K562 (cell line): ENCODE measurements at regions not wholly inside any gene's neighbourhood (a gene's known extent, or its start where the extent isn't known, plus 50 kb on each side); places are given as distances from the start of the nearest gene placed in this dataset.

ENCODE experiments used
- ATAC-seq: fragments of 200-7000 bp; cut with Tn5 transposase; 3 replicates; pipeline ENCODE4 v1.9.1; 2020; ENCODE audit warnings: moderate library complexity
- BruUV-seq: library from RNA; stranded (reverse); fragments of 400-500 nt; replicated peaks from 2 replicates; lab custom pipeline; 2021; lab: Mats Ljungman, UMichigan
- CTCF ChIA-PET: fragments of 300-600 bp; formaldehyde crosslinking; extraction: SDS; loops from one replicate; lab custom pipeline; 2021; ENCODE audit warnings: low intra/inter-chr PET ratio; lab: Yijun Ruan, JAX
- POLR2A ChIA-PET: fragments of 300-600, 350-650 bp; sonication (Branson Sonifier 250); formaldehyde crosslinking; extraction: SDS; loops from one replicate; lab custom pipeline; 2021; ENCODE audit warnings: antibody characterized with exemption, inconsistent platforms; lab: Yijun Ruan, JAX
- DNase-seq, 4 experiments: peaks; one replicate each; pipeline versions ENCODE4 v3.0.0 to v3.0.0-alpha.2; 2011 to 2018; ENCODE audit warnings: low spot score in 3 of 4, mixed read lengths in 3 of 4; ENCODE audit errors: extremely low read depth in 1 of 4
- FAIRE-seq: peaks from 2 replicates; lab custom pipeline; 2011; peaks lifted over from hg19 to GRCh38; lab: Jason Lieb, UNC
- H2AFZ ChIP-seq: 2 replicates; pipeline ENCODE4 v1.6.0; 2011; ENCODE audit warnings: low read depth, low read length, control low read depth, inconsistent platforms
- H3K27ac ChIP-seq: fragments of 200-600 bp; 3 replicates; pipeline ENCODE4 v1.8.0; 2011; ENCODE audit warnings: low read depth, mild to moderate bottlenecking, control low read depth, inconsistent platforms, low read length, moderate library complexity, mixed read lengths; ENCODE audit errors: extremely low read depth
- H3K27me3 ChIP-seq, 2 experiments: fragments of 300-600 bp in 1 of 2; 2 replicates in 1 of 2; 3 replicates in 1 of 2; pipeline versions ENCODE4 v1.6.0 to v1.8.0; 2011; ENCODE audit warnings: inconsistent platforms in 2 of 2, low read length in 2 of 2, mild to moderate bottlenecking in 1 of 2, mixed read lengths in 1 of 2, moderate library complexity in 1 of 2; ENCODE audit not compliant: control insufficient read depth in 2 of 2, insufficient read depth in 2 of 2
- H3K36me3 ChIP-seq: fragments of 300-600 bp; 3 replicates; pipeline ENCODE4 v1.8.0; 2011; ENCODE audit warnings: mild to moderate bottlenecking, low read length, inconsistent platforms; ENCODE audit not compliant: control insufficient read depth, insufficient read depth
- H3K4me1 ChIP-seq, 2 experiments: fragments of 200-600 bp in 1 of 2; replicated peaks in 1 of 2; 2 replicates in 1 of 2; 3 replicates in 1 of 2; pipeline versions ENCODE4 v1.5.1 to v1.8.0; 2011; ENCODE audit warnings: inconsistent platforms in 2 of 2, low read length in 2 of 2, mild to moderate bottlenecking in 1 of 2, mixed read lengths in 1 of 2, moderate library complexity in 1 of 2; ENCODE audit not compliant: control insufficient read depth in 2 of 2, insufficient read depth in 2 of 2
- H3K4me2 ChIP-seq: 2 replicates; pipeline ENCODE4 v1.6.1; 2011; ENCODE audit warnings: low read length, control low read depth, inconsistent platforms, mixed read lengths; ENCODE audit not compliant: insufficient read depth
- H3K4me3 ChIP-seq: fragments of 200-600 bp; sonication (generic), shearing (Covaris generic); 2 replicates; pipeline ENCODE4 v1.5.1; 2016; ENCODE audit warnings: control low read depth, inconsistent platforms
- H3K79me2 ChIP-seq: fragments of 200-600 bp; 3 replicates; pipeline ENCODE4 v1.8.0; 2011; ENCODE audit warnings: low read length, inconsistent platforms; ENCODE audit not compliant: control insufficient read depth, insufficient read depth
- H3K9ac ChIP-seq, 2 experiments: 2 replicates each; pipeline versions ENCODE4 v1.6.0 to v1.6.1; 2011; ENCODE audit warnings: low read depth in 2 of 2, low read length in 2 of 2, control low read depth in 1 of 2, inconsistent platforms in 1 of 2, mild to moderate bottlenecking in 1 of 2, mixed read lengths in 1 of 2; ENCODE audit not compliant: insufficient read depth in 1 of 2
- H3K9me1 ChIP-seq: one replicate; pipeline ENCODE4 v1.6.0; 2011; ENCODE audit warnings: inconsistent platforms, mild to moderate bottlenecking, low read length, moderate library complexity; ENCODE audit not compliant: control insufficient read depth, insufficient read depth
- H3K9me3 ChIP-seq: replicated peaks from 2 replicates; pipeline ENCODE4 v1.5.1; 2011; ENCODE audit warnings: low read depth, low read length, inconsistent platforms; ENCODE audit not compliant: control insufficient read depth, insufficient read depth
- H4K20me1 ChIP-seq: replicated peaks from 2 replicates; pipeline ENCODE4 v1.6.1; 2011; ENCODE audit warnings: low read length, inconsistent platforms, mixed read lengths; ENCODE audit not compliant: control insufficient read depth, insufficient read depth
- CBFA2T2 ChIP-seq: fragments of 450-650 bp; conservative IDR thresholded peaks from 2 replicates; pipeline ENCODE4 v1.6.1; 2017; ENCODE audit warnings: mild to moderate bottlenecking
- CBX5 ChIP-seq: IDR thresholded peaks from 2 replicates; pipeline ENCODE4 v1.6.1; 2014; ENCODE audit warnings: low read depth, borderline replicate concordance
- CTBP1 ChIP-seq: fragments of 450-650 bp; IDR thresholded peaks from 2 replicates; pipeline ENCODE4 v1.6.1; 2016; ENCODE audit warnings: borderline replicate concordance
- FOXP1 ChIP-seq: sonication (generic); formaldehyde crosslinking; IDR thresholded peaks from 2 replicates; pipeline ENCODE4 v1.8.0; 2022; ENCODE audit warnings: mild to moderate bottlenecking, missing genetic modification reagents
- HES1 ChIP-seq: fragments of 450-650 bp; IDR thresholded peaks from 2 replicates; pipeline ENCODE4 v1.6.1; 2016; ENCODE audit warnings: low read depth, mild to moderate bottlenecking, moderate library complexity
- PCBP1 ChIP-seq: fragments of 200-400 bp; formaldehyde crosslinking; IDR thresholded peaks from 2 replicates; pipeline ENCODE4 v1.6.1; 2018; ENCODE audit warnings: mild to moderate bottlenecking, low read depth, low read length; ENCODE audit not compliant: poor library complexity, severe bottlenecking
- POLR2AphosphoS5 ChIP-seq: IDR thresholded peaks from 2 replicates; pipeline ENCODE4 v1.6.1; 2011; ENCODE audit warnings: mild to moderate bottlenecking, low read depth, low read length, moderate library complexity; ENCODE audit not compliant: control insufficient read depth, insufficient read depth
- RERE ChIP-seq: sonication (generic); formaldehyde crosslinking; IDR thresholded peaks from 2 replicates; pipeline ENCODE4 v1.8.0; 2023; ENCODE audit warnings: missing genetic modification reagents, mild to moderate bottlenecking, borderline replicate concordance
- RFX7 ChIP-seq: fragments of 250-450 bp; sonication (Bioruptor Pico); IDR thresholded peaks from 2 replicates; pipeline ENCODE4 v1.5.1; 2021; ENCODE audit warnings: mild to moderate bottlenecking
- RNF2 ChIP-seq: sonication (generic); IDR thresholded peaks from 2 replicates; pipeline ENCODE4 v1.6.1; 2016
- SETDB1 ChIP-seq: IDR thresholded peaks from one replicate; pipeline ENCODE4 v1.6.1; 2012; ENCODE audit warnings: low read length, control low read depth, inconsistent platforms
- SUPT5H ChIP-seq: fragments of 450-650 bp; IDR thresholded peaks from 2 replicates; pipeline ENCODE4 v1.6.1; 2016
- ZNF146 ChIP-seq: IDR thresholded peaks from one replicate; pipeline ENCODE4 v1.6.1; 2018; ENCODE audit warnings: missing compliant biosample characterization; ENCODE audit not compliant: unreplicated experiment
- ZNF165 ChIP-seq: fragments of 250-450 bp; sonication (Bioruptor Pico); IDR thresholded peaks from 2 replicates; pipeline ENCODE4 v1.4.0; 2020; ENCODE audit warnings: borderline replicate concordance
- ZNF445 ChIP-seq: fragments of 250-450 bp; sonication (Bioruptor Pico); IDR thresholded peaks from 2 replicates; pipeline ENCODE4 v1.4.0; 2020; ENCODE audit warnings: low read depth, mild to moderate bottlenecking, moderate library complexity
- ZNF778 ChIP-seq: fragments of 450-650 bp; formaldehyde crosslinking; IDR thresholded peaks from 2 replicates; pipeline ENCODE4 v1.4.0; 2020; ENCODE audit warnings: mild to moderate bottlenecking, moderate library complexity
- WGBS: fragments of 100-300 bp; shearing (Covaris generic); methylation state at CpG from one replicate; pipeline ENCODE4 v1.1.6; 2016; ENCODE audit warnings: low coverage, mixed read lengths; ENCODE audit not compliant: insufficient coverage; ENCODE audit errors: missing lambda C conversion rate; 5-methylcytosine and 5-hydroxymethylcytosine counted together
- in situ Hi-C: fragments of 300-500 bp; cut with MboI; formaldehyde crosslinking; loops from 4 replicates; pipeline ENCODE4 v1.15.0; 2018; ENCODE audit warnings: inconsistent platforms, mixed read lengths
- intact Hi-C: fragments of 100-400 bp; cut with micrococcal nuclease; formaldehyde crosslinking; loops from 2 replicates; pipeline ENCODE4 v1.14.2; 2022
- TF ChIP-seq, protein P1 (sequence below): fragments of 450-650 bp; formaldehyde crosslinking; IDR thresholded peaks from 2 replicates; pipeline ENCODE4 v1.4.0; 2022; ENCODE audit warnings: mild to moderate bottlenecking, moderate library complexity

- TF ChIP-seq CTBP1 (no peak), ZNF165 (no peak), ZNF778 (CRISPR knock-in tag) (no peak), CBX5 (no peak), FOXP1 (CRISPR knock-in tag) (no peak), ZNF146 (CRISPR knock-in tag) (no peak)
- TF ChIP-seq, protein P1, sequence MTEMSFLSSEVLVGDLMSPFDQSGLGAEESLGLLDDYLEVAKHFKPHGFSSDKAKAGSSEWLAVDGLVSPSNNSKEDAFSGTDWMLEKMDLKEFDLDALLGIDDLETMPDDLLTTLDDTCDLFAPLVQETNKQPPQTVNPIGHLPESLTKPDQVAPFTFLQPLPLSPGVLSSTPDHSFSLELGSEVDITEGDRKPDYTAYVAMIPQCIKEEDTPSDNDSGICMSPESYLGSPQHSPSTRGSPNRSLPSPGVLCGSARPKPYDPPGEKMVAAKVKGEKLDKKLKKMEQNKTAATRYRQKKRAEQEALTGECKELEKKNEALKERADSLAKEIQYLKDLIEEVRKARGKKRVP (CRISPR knock-in tag): no peak
These were observed 119.6 kb upstream of the DTNA start (continued) for GRCh38 chr18:34590503-34590902.

DNA sequence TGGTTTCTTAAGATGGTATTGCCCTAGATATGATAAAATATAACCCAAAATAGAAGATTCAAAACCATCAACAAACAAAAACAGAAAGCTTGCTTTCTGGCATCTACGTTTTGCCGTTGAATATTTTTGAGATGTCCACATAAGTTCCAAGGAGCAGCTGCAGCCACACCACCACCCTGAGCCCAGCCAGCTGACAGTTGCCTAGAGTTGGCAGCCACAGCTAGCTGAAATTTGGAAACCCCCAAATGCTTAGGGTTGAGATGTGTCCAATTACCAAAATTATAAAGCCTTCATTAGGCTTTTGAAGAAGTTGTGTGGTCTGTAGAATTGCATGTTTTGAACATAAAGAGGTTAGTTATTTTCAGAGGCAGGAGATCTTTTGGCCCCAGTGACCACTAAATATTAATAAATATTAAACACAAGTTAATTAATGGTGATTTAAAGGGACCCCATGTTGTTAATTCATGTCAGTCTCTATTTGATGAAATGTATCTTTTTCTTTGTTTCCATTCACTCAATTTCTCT, 118.1 kb upstream of the DTNA start:
- H3K9me1 ChIP-seq: no peaks in the 10 kb centered on the region
- ATAC-seq (no peak), FAIRE-seq (no peak), DNase-seq (no peak)
- intact Hi-C loops: no loop called here
- ChIA-PET POLR2A (no interaction called here), CTCF (no interaction called here)
- no TSS peak for BruUV-seq
- in situ Hi-C loops: no loop called here
- no peaks in the 10 kb centered on the region for H3K9me3 ChIP-seq
- no peaks in the 10 kb centered on the region for H3K79me2 ChIP-seq
- no peaks in the 10 kb centered on the region for H4K20me1 ChIP-seq
- no peaks in the 10 kb centered on the region for H3K36me3 ChIP-seq
- no peaks in the 10 kb centered on the region for H3K4me1 ChIP-seq
- no peak overlapping the region for H3K9ac ChIP-seq
- WGBS: 3% methylated on average over 2 of the region's 2 CpGs
- H2AFZ ChIP-seq: no peak overlapping the region
- H3K4me2 ChIP-seq: no peak overlapping the region
- H3K27ac ChIP-seq: no peak overlapping the region
- H3K27me3 ChIP-seq: no peaks in the 10 kb centered on the region
- H3K4me3 ChIP-seq: no peak overlapping the region
- no peak for TF ChIP-seq RFX7 (CRISPR knock-in tag)
- no peak for TF ChIP-seq SETDB1
- TF ChIP-seq PCBP1: no peak
- no peak for TF ChIP-seq POLR2AphosphoS5
- TF ChIP-seq SUPT5H: no peak
- TF ChIP-seq RERE (CRISPR knock-in tag): no peak
- TF ChIP-seq ZNF445 (CRISPR knock-in tag): no peak
- no peak for TF ChIP-seq RNF2
- TF ChIP-seq CBFA2T2: no peak
- no peak for TF ChIP-seq HES1
